ENCODE measurements at regions not wholly inside any gene's neighbourhood (a gene's known extent, or its start where the extent isn't known, plus 50 kb on each side); places are given as distances from the start of the nearest gene placed in this dataset.
"Not testable (repeated sequence)": the region's sequence is repeated elsewhere in the genome, so short reads cannot be mapped to it uniquely, and the experiment has no call there.

DNA sequence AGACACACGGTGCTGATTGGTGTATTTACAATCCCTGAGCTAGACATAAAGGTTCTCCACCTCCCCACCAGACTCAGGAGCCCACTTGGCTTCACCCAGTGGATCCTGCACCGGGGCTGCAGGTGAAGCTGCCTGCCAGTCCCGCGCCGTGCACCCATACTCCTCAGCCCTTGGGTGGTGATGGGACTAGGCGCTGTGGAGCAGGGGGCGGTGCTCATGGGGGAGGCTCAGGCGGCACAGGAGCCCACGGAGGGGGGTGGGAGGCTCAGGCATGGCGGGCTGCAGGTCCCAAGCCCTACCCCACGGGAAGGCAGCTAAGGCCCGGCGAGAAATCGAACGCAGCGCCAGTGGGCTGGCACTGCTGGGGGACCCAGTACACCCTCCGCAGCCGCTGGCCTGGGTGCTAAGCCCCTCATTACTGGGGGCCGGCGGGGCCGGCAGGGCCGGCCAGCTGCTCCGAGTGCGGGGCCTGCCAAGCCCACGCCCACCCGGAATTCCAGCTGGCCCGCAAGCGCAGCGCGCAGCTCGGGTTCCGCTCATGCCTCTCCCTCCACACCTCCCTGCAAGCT is 1447.2 kb downstream of the RAPGEF2 start:
- H3K4me1 ChIP-seq (ENCODE audit: control insufficient read depth in 1 of 2, insufficient read depth in 2 of 2, low read length in 2 of 2); H3K36me3 ChIP-seq (ENCODE audit: control insufficient read depth in 1 of 2, insufficient read depth in 2 of 2, low read length in 1 of 2); H3K27ac ChIP-seq (ENCODE audit: low read depth in 1 of 2, low read length in 2 of 2); H3K27me3 ChIP-seq (ENCODE audit: control insufficient read depth in 1 of 2, insufficient read depth in 2 of 2, low read length in 1 of 2); DNase-seq; H3K9me3 ChIP-seq (ENCODE audit: control insufficient read depth, low read length); H3K4me3 ChIP-seq (ENCODE audit: low read length in 2 of 2); intact Hi-C loops (cut with DNase I); ATAC-seq (ENCODE audit: low FRiP score): not testable (repeated sequence)
- WGBS, 2 donors, result 96 to 97% methylated on average over 23 to 32 of the region's 32 CpGs

DNA sequence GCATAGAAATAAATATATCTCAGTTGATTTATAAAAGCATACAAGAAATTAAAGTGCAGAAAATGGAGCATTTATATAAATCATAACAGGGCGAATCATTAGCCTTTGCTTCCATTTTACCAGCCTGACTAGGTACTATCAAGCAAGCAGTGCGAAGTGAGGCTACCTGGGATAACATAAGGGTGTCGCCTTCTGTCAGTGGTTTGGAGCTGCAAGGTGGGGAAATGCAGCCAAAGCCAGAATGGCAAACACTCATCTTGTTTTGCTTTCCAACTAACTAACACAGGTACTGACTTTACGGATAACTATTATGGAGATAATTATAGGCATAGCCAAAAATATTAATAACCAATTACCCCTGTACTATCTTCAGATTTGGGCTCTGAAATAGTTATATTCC is 1459.8 kb downstream of the RAPGEF2 start:
- no peak for ATAC-seq (ENCODE audit: low FRiP score)
- Histone ChIP-seq H3K36me3 (ENCODE audit: control insufficient read depth in 1 of 2, insufficient read depth in 2 of 2, low read length in 1 of 2) (no peaks in the 10 kb centered on the region), H3K27me3 (ENCODE audit: control insufficient read depth in 1 of 2, insufficient read depth in 2 of 2, low read length in 1 of 2) (no peaks in the 10 kb centered on the region), H3K27ac (ENCODE audit: low read depth in 1 of 2, low read length in 2 of 2) (no peak overlapping the region), H3K4me3 (ENCODE audit: low read length in 2 of 2) (no peak overlapping the region), H3K9me3 (ENCODE audit: control insufficient read depth, low read length) (no peaks in the 10 kb centered on the region), H3K4me1 (ENCODE audit: control insufficient read depth in 1 of 2, insufficient read depth in 2 of 2, low read length in 2 of 2) (no peaks in the 10 kb centered on the region)
- no peak for DNase-seq
- intact Hi-C loops (cut with DNase I), result no loop called here
- 78 to 80% methylated on average over 4 of the region's 4 CpGs for WGBS, 2 donors

DNA sequence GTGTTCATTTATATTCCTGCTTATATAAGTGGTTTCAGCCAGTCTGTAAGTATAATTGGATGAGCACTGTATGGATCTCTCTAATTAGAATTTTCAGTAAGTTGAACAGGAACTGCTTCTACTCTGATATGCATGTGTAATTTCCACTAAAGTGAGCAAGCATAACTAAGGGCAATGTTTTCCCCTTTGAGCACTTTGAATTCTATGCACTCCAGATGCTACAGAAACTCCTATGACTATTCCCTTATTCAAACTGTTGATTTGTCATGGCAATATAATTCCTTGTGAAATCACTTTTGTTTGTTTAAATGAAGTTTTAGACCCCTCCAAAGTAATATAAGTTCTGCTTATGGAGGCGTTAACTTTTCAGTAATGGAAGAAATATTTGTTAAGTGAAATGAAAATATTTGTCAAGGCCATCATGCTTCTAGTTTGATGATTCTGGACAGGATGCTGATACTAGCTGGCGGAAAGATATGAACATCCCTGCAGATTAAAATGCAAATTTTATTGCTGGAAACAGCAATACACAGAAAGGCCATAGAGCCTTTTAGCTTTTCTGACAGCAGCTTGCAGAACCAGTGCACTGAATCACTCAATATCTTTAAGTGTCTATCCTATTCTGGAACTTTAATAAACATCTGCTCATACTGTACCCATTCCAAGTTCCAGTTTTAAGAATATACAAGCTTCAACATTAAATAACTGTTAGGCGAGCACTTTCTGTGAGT is 1460.8 kb downstream of the RAPGEF2 start:
- intact Hi-C loops (cut with DNase I), result no loop called here
- 61 to 63% methylated on average over 3 of the region's 3 CpGs for WGBS, 2 donors
- DNase-seq (no peak), ATAC-seq (ENCODE audit: low FRiP score) (no peak)
- Histone ChIP-seq H3K27ac (ENCODE audit: low read depth in 1 of 2, low read length in 2 of 2) (no peak overlapping the region), H3K4me3 (ENCODE audit: low read length in 2 of 2) (no peak overlapping the region), H3K27me3 (ENCODE audit: control insufficient read depth in 1 of 2, insufficient read depth in 2 of 2, low read length in 1 of 2) (no peaks in the 10 kb centered on the region), H3K36me3 (ENCODE audit: control insufficient read depth in 1 of 2, insufficient read depth in 2 of 2, low read length in 1 of 2) (no peaks in the 10 kb centered on the region), H3K9me3 (ENCODE audit: control insufficient read depth, low read length) (no peaks in the 10 kb centered on the region), H3K4me1 (ENCODE audit: control insufficient read depth in 1 of 2, insufficient read depth in 2 of 2, low read length in 2 of 2) (no peaks in the 10 kb centered on the region)

DNA sequence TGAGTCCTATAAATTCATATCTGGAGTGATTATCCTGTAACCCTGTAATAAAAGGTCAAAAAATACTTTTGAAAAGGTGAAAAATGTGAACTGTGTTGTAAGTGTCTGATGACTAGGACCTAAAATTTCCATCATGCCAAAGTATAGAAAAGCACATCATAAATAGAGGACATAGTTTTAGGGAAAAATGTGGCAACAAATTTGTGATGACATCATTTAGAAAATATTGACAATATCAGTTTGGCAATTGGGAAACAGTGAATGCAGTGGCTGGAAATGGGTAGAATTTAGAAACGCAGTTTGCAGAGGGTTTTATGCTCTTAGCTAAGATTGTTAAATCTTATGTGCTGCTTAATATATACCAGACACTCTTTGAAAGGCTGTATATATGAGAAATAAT is 1464.8 kb downstream of the RAPGEF2 start:
- ATAC-seq (ENCODE audit: low FRiP score) (no peak), DNase-seq (no peak)
- no peaks in the 10 kb centered on the region for H3K9me3 ChIP-seq (ENCODE audit: control insufficient read depth, low read length)
- H3K4me1 ChIP-seq (ENCODE audit: control insufficient read depth in 1 of 2, insufficient read depth in 2 of 2, low read length in 2 of 2), result no peaks in the 10 kb centered on the region
- no peak overlapping the region for H3K27ac ChIP-seq (ENCODE audit: low read depth in 1 of 2, low read length in 2 of 2)
- intact Hi-C loops (cut with DNase I), result no loop called here
- 86 to 92% methylated on average over 1 of the region's 1 CpG for WGBS, 2 donors
- H3K27me3 ChIP-seq (ENCODE audit: control insufficient read depth in 1 of 2, insufficient read depth in 2 of 2, low read length in 1 of 2), result no peaks in the 10 kb centered on the region
- no peak overlapping the region for H3K4me3 ChIP-seq (ENCODE audit: low read length in 2 of 2)
- H3K36me3 ChIP-seq (ENCODE audit: control insufficient read depth in 1 of 2, insufficient read depth in 2 of 2, low read length in 1 of 2), result no peaks in the 10 kb centered on the region

DNA sequence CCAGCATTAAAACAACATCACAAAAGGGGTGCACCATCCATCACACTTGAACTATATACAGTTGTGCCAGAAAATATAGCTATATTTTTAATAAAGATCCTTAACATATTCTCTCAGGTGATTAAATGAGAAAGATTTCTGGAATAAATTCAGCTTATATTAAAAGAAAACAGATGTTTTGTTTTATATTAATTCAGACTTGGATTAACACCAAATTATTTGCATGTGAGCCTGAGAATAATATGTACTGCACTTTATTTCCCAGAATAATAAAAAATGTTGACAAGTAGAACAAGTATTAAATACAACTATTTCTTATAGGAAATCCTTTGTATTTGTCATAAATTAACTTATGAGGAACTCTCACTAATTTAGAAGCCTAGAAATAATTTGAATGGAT is 1467.4 kb downstream of the RAPGEF2 start:
- no peak overlapping the region for H3K27ac ChIP-seq (ENCODE audit: low read depth in 1 of 2, low read length in 2 of 2)
- DNase-seq (no peak), ATAC-seq (ENCODE audit: low FRiP score) (no peak)
- H3K9me3 ChIP-seq (ENCODE audit: control insufficient read depth, low read length), result no peaks in the 10 kb centered on the region
- H3K4me1 ChIP-seq (ENCODE audit: control insufficient read depth in 1 of 2, insufficient read depth in 2 of 2, low read length in 2 of 2), result no peaks in the 10 kb centered on the region
- no peak overlapping the region for H3K4me3 ChIP-seq (ENCODE audit: low read length in 2 of 2)
- intact Hi-C loops (cut with DNase I), result no loop called here
- no peaks in the 10 kb centered on the region for H3K27me3 ChIP-seq (ENCODE audit: control insufficient read depth in 1 of 2, insufficient read depth in 2 of 2, low read length in 1 of 2)
- H3K36me3 ChIP-seq (ENCODE audit: control insufficient read depth in 1 of 2, insufficient read depth in 2 of 2, low read length in 1 of 2), result no peaks in the 10 kb centered on the region

DNA sequence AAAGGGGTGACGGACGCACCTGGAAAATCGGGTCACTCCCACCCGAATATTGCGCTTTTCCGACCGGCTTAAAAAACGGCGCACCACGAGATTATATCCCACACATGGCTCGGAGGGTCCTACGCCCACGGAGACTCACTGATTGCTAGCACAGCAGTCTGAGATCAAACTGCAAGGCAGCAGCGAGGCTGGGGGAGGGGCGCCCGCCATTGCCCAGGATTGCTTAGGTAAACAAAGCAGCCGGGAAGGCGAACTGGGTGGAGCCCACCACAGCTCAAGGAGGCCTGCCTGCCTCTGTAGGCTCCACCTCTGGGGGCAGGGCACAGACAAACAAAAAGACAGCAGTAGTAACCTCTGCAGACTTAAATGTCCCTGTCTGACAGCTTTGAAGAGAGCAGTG is 1471.4 kb downstream of the RAPGEF2 start:
- DNase-seq; ATAC-seq (ENCODE audit: low FRiP score); H3K4me1 ChIP-seq (ENCODE audit: control insufficient read depth in 1 of 2, insufficient read depth in 2 of 2, low read length in 2 of 2); intact Hi-C loops (cut with DNase I); H3K27me3 ChIP-seq (ENCODE audit: control insufficient read depth in 1 of 2, insufficient read depth in 2 of 2, low read length in 1 of 2); H3K36me3 ChIP-seq (ENCODE audit: control insufficient read depth in 1 of 2, insufficient read depth in 2 of 2, low read length in 1 of 2); H3K9me3 ChIP-seq (ENCODE audit: control insufficient read depth, low read length); H3K27ac ChIP-seq (ENCODE audit: low read depth in 1 of 2, low read length in 2 of 2); H3K4me3 ChIP-seq (ENCODE audit: low read length in 2 of 2): not testable (repeated sequence)
- 81 to 87% methylated on average over 15 to 18 of the region's 18 CpGs for WGBS, 2 donors

DNA sequence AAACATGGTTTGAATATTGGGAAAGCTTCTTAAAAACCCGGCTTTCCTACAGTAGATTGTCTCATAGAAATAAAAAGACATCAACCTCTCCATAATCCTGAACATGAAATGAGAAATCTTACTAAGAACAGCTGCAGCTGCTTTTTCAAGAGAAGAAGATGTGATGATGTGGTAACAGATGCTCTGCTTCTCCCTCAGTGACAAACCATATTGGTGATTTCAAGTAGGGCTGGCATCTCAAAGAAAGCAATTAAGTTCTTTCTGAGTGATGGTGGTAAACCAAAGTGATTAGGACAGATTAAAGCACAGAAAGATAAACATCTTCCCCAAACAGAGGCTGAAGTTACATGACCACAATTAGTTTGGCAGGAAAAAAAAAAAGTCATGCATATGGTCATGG is 1477.7 kb downstream of the RAPGEF2 start:
- Histone ChIP-seq H3K36me3 (ENCODE audit: control insufficient read depth in 1 of 2, insufficient read depth in 2 of 2, low read length in 1 of 2) (no peaks in the 10 kb centered on the region), H3K9me3 (ENCODE audit: control insufficient read depth, low read length) (no peaks in the 10 kb centered on the region), H3K4me3 (ENCODE audit: low read length in 2 of 2) (no peak overlapping the region), H3K27me3 (ENCODE audit: control insufficient read depth in 1 of 2, insufficient read depth in 2 of 2, low read length in 1 of 2) (no peaks in the 10 kb centered on the region), H3K4me1 (ENCODE audit: control insufficient read depth in 1 of 2, insufficient read depth in 2 of 2, low read length in 2 of 2) (no peaks in the 10 kb centered on the region), H3K27ac (ENCODE audit: low read depth in 1 of 2, low read length in 2 of 2) (no peak overlapping the region)
- intact Hi-C loops (cut with DNase I), result no loop called here
- DNase-seq (no peak), ATAC-seq (ENCODE audit: low FRiP score) (no peak)
- WGBS, 2 donors, result 83 to 87% methylated on average over 1 of the region's 1 CpG

DNA sequence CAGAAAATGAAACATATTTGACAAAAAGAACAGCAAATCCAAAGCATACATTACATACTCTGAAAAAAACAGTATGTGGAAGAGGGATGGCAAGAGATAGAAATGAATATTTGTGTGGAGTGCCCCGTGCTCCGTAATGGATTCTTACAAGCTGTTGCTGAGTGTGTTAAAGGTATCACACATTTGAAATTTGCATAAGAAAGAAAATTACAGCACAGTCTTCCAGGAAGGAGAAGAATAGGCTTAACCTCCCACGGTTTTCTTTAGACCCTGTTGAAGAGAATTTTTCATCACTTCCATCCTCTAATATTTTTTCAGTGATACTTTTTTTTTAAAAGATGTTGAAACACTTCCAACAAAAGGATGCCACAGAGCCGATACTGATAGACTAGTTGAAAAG is 1489.4 kb downstream of the RAPGEF2 start:
- no peak for ATAC-seq (ENCODE audit: low FRiP score)
- no peaks in the 10 kb centered on the region for H3K27me3 ChIP-seq (ENCODE audit: control insufficient read depth in 1 of 2, insufficient read depth in 2 of 2, low read length in 1 of 2)
- DNase-seq, result no peak
- no peak overlapping the region for H3K27ac ChIP-seq (ENCODE audit: low read depth in 1 of 2, low read length in 2 of 2)
- no peaks in the 10 kb centered on the region for H3K9me3 ChIP-seq (ENCODE audit: control insufficient read depth, low read length)
- H3K36me3 ChIP-seq (ENCODE audit: control insufficient read depth in 1 of 2, insufficient read depth in 2 of 2, low read length in 1 of 2), result no peaks in the 10 kb centered on the region
- no peaks in the 10 kb centered on the region for H3K4me1 ChIP-seq (ENCODE audit: control insufficient read depth in 1 of 2, insufficient read depth in 2 of 2, low read length in 2 of 2)
- H3K4me3 ChIP-seq (ENCODE audit: low read length in 2 of 2), result no peak overlapping the region
- intact Hi-C loops (cut with DNase I), result no loop called here
- WGBS, 2 donors, result 27 to 37% methylated on average over 4 of the region's 4 CpGs

DNA sequence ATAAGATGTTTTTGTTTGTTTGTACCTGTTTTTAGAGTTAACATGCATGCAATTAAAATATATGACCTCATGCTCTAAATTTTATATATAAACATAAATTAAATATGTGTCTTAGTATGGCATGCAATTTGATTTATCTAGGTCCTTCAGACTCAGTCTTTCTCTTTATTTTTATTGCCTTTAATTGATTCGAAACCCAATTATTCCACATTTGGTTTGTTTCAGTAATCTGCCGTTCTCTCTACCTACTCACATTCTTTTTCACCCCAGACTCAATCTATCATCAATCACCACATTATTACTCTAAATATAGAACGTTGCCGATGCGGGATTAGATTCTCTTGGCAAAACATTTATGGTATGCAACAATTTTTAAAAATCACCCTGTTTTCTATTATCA is 1492.8 kb downstream of the RAPGEF2 start:
- WGBS, 2 donors, result 23 to 25% methylated on average over 5 of the region's 5 CpGs
- Histone ChIP-seq H3K27me3 (ENCODE audit: control insufficient read depth in 1 of 2, insufficient read depth in 2 of 2, low read length in 1 of 2) (no peaks in the 10 kb centered on the region), H3K4me3 (ENCODE audit: low read length in 2 of 2) (no peak overlapping the region), H3K9me3 (ENCODE audit: control insufficient read depth, low read length) (no peaks in the 10 kb centered on the region), H3K27ac (ENCODE audit: low read depth in 1 of 2, low read length in 2 of 2) (no peak overlapping the region), H3K36me3 (ENCODE audit: control insufficient read depth in 1 of 2, insufficient read depth in 2 of 2, low read length in 1 of 2) (no peaks in the 10 kb centered on the region), H3K4me1 (ENCODE audit: control insufficient read depth in 1 of 2, insufficient read depth in 2 of 2, low read length in 2 of 2) (no peaks in the 10 kb centered on the region)
- no peak for DNase-seq
- intact Hi-C loops (cut with DNase I), result no loop called here
- ATAC-seq (ENCODE audit: low FRiP score), result no peak
